Tibial nerve (tissue), 4 donors: ENCODE measurements at regions not wholly inside any gene's neighbourhood (a gene's known extent, or its start where the extent isn't known, plus 50 kb on each side); places are given as distances from the start of the nearest gene placed in this dataset.
"Not testable (repeated sequence)": the region's sequence is repeated elsewhere in the genome, so short reads cannot be mapped to it uniquely, and the experiment has no call there.

Source experiments
- DNase-seq, 2 donors: peaks; one replicate each; pipeline ENCODE4 v3.0.0-alpha.2; 2019; ENCODE audit warnings: low spot score in 2 of 2
- H3K27ac ChIP-seq, 4 donors: fragments of 200-600 bp; sonication (generic) in 3 of 4; one replicate each; pipeline ENCODE4 v1.5.1; 2017 to 2019; ENCODE audit warnings: mild to moderate bottlenecking in 1 of 4
- H3K27me3 ChIP-seq, 2 donors: fragments of 200-600 bp; sonication (generic) in 1 of 2; one replicate each; pipeline versions ENCODE4 v1.5.1 to v1.6.0; 2017 to 2019
- H3K36me3 ChIP-seq, 3 donors: fragments of 200-600 bp; sonication (generic); one replicate each; pipeline ENCODE4 v1.5.1; 2018 to 2019
- H3K4me1 ChIP-seq, 4 donors: fragments of 200-600 bp; sonication (generic) in 3 of 4; one replicate each; pipeline ENCODE4 v1.5.1; 2017 to 2019
- H3K4me3 ChIP-seq, 4 donors: fragments of 200-600 bp; sonication (generic) in 3 of 4; one replicate each; pipeline ENCODE4 v1.5.1; 2017 to 2019; ENCODE audit warnings: mild to moderate bottlenecking in 1 of 4, moderate library complexity in 1 of 4
- H3K9me3 ChIP-seq, 4 donors: fragments of 200-600 bp; sonication (generic) in 3 of 4; one replicate each; pipeline ENCODE4 v1.5.1; 2017 to 2019
- EP300 ChIP-seq, 2 donors: sonication (generic); formaldehyde crosslinking; IDR thresholded peaks; one replicate each; pipeline ENCODE4 v1.6.1; 2017; ENCODE audit warnings: antibody characterized with exemption in 2 of 2, mild to moderate bottlenecking in 1 of 2
- POLR2A ChIP-seq, 2 donors: fragments of 450-650 bp; IDR thresholded peaks; one replicate each; pipeline ENCODE4 v1.6.1; 2017; ENCODE audit warnings: antibody characterized with exemption in 2 of 2, mild to moderate bottlenecking in 2 of 2, moderate library complexity in 2 of 2
- WGBS, 2 donors: methylation state at CpG; one replicate each; pipeline ENCODE4 v1.1.5; 2018; 5-methylcytosine and 5-hydroxymethylcytosine counted together
- TF ChIP-seq, protein P1 (sequence below), 5 experiments: fragments of 200-600 bp in 3 of 5; fragments of 450-650 bp in 2 of 5; sonication (generic) in 3 of 5; IDR thresholded peaks; one replicate each; pipeline ENCODE4 v1.5.1; 2016 to 2019; ENCODE audit warnings: antibody characterized with exemption in 5 of 5, mild to moderate bottlenecking in 3 of 5, moderate library complexity in 2 of 5

DNA sequence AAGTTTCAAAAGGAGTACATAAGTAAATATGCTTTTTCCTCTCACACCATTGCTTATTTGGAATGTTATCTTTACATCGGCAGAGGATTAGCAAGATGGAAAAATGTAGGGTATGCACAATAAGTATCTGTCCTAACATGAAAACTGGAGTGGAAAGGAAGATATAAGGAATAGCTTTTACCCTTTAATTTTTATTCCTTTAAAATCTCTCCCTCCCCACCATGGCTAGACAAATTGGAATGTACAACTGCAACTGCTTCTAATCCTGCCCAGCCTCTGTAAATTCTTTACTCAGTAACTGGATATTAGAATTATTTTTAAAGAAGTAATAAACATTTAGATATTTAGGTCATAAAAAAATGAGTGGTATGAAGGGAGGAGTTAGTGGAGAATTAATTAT is 171.5 kb downstream of the PCDH18 start:
- TF ChIP-seq EP300 (IDR thresholded peaks at IDR 0.05) = no peak
- TF ChIP-seq POLR2A (IDR thresholded peaks at IDR 0.05) = no peak
- TF ChIP-seq, protein P1, sequence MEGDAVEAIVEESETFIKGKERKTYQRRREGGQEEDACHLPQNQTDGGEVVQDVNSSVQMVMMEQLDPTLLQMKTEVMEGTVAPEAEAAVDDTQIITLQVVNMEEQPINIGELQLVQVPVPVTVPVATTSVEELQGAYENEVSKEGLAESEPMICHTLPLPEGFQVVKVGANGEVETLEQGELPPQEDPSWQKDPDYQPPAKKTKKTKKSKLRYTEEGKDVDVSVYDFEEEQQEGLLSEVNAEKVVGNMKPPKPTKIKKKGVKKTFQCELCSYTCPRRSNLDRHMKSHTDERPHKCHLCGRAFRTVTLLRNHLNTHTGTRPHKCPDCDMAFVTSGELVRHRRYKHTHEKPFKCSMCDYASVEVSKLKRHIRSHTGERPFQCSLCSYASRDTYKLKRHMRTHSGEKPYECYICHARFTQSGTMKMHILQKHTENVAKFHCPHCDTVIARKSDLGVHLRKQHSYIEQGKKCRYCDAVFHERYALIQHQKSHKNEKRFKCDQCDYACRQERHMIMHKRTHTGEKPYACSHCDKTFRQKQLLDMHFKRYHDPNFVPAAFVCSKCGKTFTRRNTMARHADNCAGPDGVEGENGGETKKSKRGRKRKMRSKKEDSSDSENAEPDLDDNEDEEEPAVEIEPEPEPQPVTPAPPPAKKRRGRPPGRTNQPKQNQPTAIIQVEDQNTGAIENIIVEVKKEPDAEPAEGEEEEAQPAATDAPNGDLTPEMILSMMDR (IDR thresholded peaks at IDR 0.05) = no peak
- no peak for DNase-seq
- Histone ChIP-seq H3K9me3 (no peaks in the 10 kb centered on the region), H3K27me3 (no peaks in the 10 kb centered on the region), H3K4me3 (no peak overlapping the region), H3K27ac (no peak overlapping the region), H3K4me1 (peaks cover 0 to 12% (median 0%) of the 10 kb centered on the region in 4 donors), H3K36me3 (no peaks in the 10 kb centered on the region)
- 65 to 82% methylated on average over 1 of the region's 1 CpG for WGBS, 2 donors

DNA sequence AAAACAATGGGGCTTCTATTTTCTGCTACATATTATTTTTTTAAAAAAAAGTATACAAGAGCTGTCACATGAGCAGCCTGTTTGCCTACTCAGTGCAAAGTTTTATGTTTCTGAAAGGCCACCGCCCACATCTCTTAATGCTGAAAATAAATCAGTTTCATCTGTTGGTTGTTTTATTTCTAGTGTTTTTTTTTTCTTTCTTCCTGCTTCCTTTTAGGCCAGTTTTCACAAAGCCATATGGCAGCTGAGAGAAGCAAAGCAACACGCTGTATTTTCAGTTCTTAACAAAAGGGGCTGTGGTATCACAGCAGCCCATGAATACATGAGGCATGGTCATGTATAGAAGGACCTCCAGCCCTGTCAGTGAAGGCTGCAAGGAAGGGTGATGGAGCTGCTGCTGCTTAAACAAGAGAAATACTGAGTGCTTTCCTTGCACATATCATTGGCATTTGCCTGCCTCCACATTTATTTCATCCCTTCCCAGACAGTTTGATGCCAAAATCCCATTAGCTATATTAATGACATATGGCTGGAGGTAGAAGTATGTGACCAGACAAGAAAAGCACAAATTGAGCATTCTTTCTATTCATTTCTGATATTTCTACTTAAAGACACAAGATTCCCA is 172.5 kb downstream of the PCDH18 start:
- no peaks in the 10 kb centered on the region for H3K9me3 ChIP-seq
- no peak for DNase-seq
- no peaks in the 10 kb centered on the region for H3K27me3 ChIP-seq
- no peak overlapping the region for H3K27ac ChIP-seq
- TF ChIP-seq, protein P1 (IDR thresholded peaks at IDR 0.05) = no peak
- no peak for TF ChIP-seq POLR2A (IDR thresholded peaks at IDR 0.05)
- TF ChIP-seq EP300 (IDR thresholded peaks at IDR 0.05) = no peak
- H3K36me3 ChIP-seq = no peaks in the 10 kb centered on the region
- WGBS, 2 donors = 18% methylated on average over 2 of the region's 2 CpGs
- no peak overlapping the region for H3K4me3 ChIP-seq
- H3K4me1 ChIP-seq = peaks cover 0 to 12% (median 0%) of the 10 kb centered on the region in 4 donors

DNA sequence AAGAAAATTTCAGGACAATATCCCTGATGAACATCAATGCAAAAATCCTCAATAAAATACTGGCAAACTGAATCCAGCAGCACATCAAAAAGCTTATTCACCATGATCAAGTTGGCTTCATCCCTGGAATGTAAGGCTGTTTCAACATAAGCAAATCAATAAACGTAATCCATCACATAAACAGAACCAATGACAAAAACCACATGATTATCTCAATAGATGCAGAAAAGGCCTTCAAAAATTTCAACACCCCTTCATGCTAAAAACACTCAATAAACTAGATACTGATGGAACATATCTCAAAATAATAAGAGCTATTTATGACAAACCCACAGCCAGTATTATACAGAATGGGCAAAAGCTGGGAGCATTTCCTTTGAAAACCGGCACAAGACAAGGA is 177.7 kb downstream of the PCDH18 start:
- H3K36me3 ChIP-seq, H3K27me3 ChIP-seq, H3K4me3 ChIP-seq, H3K4me1 ChIP-seq, DNase-seq, H3K27ac ChIP-seq: not testable (repeated sequence)
- H3K9me3 ChIP-seq = peaks cover 0 to 17% (median 3%) of the 10 kb centered on the region in 4 donors
- 95 to 99% methylated on average over 2 of the region's 2 CpGs for WGBS, 2 donors

DNA sequence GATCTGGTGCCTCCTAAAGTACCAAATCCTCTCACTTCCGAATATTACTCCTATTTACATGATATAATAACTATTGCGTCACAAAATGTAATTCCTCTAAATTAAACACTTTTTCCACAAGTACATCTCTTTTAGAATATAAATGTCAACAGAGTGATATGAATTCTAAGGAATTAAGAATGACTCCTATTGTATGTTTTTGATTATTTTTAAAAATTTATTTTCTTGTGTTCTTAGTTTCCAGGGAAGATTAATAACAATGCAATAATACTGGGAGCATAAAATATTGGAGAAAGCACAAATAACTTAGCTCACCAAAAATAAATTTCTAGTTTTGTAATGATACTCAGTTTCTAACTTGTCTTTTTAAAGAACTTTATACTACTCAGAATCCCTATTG is 184.9 kb downstream of the PCDH18 start:
- TF ChIP-seq EP300 (IDR thresholded peaks at IDR 0.05) (no peak), POLR2A (IDR thresholded peaks at IDR 0.05) (no peak)
- TF ChIP-seq, protein P1 (IDR thresholded peaks at IDR 0.05) = no peak
- no peak for DNase-seq
- Histone ChIP-seq H3K4me1 (no peaks in the 10 kb centered on the region), H3K27me3 (no peaks in the 10 kb centered on the region), H3K4me3 (no peak overlapping the region), H3K9me3 (peaks cover 0 to 6% (median 0%) of the 10 kb centered on the region in 4 donors), H3K36me3 (no peaks in the 10 kb centered on the region), H3K27ac (no peak overlapping the region)
- 48 to 71% methylated on average over 2 of the region's 2 CpGs for WGBS, 2 donors

DNA sequence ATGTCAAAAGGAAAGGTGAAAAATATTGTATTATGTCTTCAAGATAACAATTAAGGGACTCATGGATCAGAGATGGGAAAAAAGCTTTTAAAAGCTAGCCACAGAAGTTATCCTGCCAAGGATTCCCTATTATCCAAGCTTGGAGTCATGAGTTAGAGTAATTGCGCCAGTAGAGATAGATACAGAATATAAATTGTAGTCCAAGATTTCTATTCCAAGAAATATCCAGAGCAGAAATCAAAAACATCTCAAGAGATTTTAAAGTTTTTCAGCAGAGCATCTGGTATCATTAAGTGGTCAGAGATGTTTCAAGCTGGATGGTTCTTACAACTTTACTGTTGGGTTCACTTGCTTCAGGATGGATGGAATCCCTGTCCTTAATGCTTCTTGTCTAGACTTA is 186.7 kb downstream of the PCDH18 start:
- no peak overlapping the region for H3K27ac ChIP-seq
- no peaks in the 10 kb centered on the region for H3K36me3 ChIP-seq
- WGBS, 2 donors = 59 to 66% methylated on average over 1 of the region's 1 CpG
- no peaks in the 10 kb centered on the region for H3K4me1 ChIP-seq
- no peak overlapping the region for H3K4me3 ChIP-seq
- TF ChIP-seq, protein P1 (IDR thresholded peaks at IDR 0.05) = no peak
- TF ChIP-seq EP300 (IDR thresholded peaks at IDR 0.05) (no peak), POLR2A (IDR thresholded peaks at IDR 0.05) (no peak)
- H3K27me3 ChIP-seq = no peaks in the 10 kb centered on the region
- DNase-seq = no peak
- H3K9me3 ChIP-seq = no peaks in the 10 kb centered on the region

DNA sequence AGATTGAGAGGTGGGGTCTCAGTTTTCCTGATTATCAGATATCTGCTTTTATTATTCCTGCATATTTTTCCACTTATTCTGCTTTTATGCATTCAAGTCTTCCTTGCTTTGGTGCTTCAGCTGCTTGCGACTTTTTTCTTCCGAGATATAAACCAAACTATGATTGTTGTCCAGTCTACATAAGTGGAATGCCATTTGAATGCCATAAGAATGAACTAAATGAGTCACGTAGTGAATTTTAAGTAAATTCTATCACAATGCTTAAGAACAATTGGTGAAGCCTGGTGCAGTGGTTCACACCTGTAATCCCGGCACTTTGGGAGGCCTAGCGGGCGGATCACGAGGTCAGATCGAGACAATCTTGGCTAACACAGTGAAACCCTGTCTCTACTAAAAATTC is 189.1 kb downstream of the PCDH18 start:
- TF ChIP-seq EP300 (IDR thresholded peaks at IDR 0.05) = no peak
- TF ChIP-seq, protein P1 (IDR thresholded peaks at IDR 0.05) = no peak
- TF ChIP-seq POLR2A (IDR thresholded peaks at IDR 0.05) = no peak
- DNase-seq = no peak
- Histone ChIP-seq H3K4me1 (no peaks in the 10 kb centered on the region), H3K27me3 (no peaks in the 10 kb centered on the region), H3K36me3 (no peaks in the 10 kb centered on the region), H3K9me3 (no peaks in the 10 kb centered on the region), H3K4me3 (no peak overlapping the region), H3K27ac (no peak overlapping the region)
- 82 to 85% methylated on average over 8 of the region's 8 CpGs for WGBS, 2 donors
